Hippocampal formation (tissue), 2 donors: ENCODE measurements at regions not wholly inside any gene's neighbourhood (a gene's known extent, or its start where the extent isn't known, plus 50 kb on each side); places are given as distances from the start of the nearest gene placed in this dataset.

Source experiments
- DNase-seq, 2 donors: peaks; one replicate each; lab custom pipeline; 2025; lab: John Stamatoyannopoulos, UW

DNA sequence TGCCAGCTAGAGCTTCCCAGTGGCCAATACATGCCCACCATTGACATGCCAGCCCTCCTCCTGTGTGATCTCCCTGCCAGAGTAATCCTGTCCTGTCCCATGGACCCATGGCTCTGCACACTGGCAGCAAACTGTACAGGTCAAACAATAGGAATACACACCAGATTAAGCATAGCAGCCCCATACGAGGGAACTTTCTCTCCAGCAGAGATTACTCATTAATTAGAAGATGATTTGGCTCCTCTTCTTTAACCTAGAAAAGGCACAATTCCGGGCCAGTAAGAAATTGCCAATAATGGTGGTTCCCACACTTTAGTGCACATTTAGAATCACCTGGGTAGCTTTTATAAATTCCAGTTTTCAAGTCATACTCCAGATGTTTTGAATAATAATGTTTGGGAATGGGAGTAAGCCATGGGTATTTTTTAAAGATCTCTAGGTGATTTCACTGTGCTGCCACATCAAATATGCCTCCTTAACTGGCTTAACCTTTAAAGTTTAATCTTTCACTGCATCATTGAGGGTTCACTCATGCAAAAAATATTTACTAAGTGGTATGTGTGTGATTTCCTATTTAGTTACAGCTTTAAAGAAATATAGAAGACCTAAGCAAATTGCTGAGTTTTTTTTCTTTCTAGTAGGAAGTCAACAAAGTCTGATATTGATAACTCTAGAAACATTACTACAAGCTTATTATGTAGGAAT, 277.6 kb upstream of the NWD2 start:
- no peak for DNase-seq

DNA sequence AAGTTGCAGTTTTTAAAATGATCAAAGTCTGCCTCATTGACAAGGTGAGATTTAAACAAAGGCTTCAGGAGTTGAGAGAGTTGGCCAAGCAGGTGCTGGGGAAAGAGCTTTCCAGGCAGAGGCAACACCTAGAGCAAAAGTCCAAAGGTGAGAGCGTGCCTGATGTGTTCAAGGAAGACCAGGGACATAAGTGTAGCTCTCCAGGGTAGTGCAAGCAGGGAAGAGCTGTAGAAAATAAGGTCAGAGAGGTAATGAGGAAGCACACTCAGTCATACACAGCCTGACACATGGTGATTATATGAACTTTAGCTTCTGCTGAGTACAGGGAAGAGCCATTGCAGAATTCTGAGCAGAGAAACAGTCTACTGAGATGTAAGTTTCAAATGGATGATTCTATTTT, 265.0 kb upstream of the NWD2 start:
- no peak for DNase-seq

DNA sequence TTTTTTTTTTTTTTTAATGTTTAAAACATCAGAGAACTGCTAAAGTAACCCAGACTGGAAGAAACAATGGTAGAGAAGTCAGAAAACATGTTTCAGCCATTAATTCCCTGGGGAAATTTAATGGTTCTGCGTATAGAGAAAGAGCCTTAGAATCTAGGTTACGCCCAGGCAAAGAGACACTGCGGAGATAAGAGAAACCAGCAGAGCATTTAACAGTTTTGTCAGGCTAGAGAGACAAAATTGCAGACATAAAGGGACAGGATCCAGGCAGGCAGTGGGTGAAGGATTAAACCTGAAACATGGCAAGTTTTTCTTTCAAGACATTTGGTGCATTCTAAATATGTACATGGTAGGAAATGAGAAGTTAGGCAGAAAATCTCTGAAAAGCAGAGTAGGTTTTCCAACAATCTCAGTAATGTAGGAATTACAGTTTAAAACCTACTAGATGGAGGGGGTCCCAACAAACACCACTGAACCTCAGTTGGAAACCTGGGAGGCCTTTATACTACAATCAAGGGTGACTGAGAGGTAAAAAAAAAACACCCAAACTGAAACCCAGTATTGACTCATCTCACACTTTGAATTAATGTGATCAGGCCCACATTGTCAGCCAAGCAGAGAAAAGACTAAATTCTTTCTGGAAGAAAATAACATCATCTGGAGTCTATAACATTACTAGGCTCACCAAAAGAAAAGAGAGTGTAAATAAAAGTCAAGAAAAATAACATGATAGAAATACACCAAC, 254.2 kb upstream of the NWD2 start:
- DNase-seq = peak in 1 of 2 donors; percentile 7

DNA sequence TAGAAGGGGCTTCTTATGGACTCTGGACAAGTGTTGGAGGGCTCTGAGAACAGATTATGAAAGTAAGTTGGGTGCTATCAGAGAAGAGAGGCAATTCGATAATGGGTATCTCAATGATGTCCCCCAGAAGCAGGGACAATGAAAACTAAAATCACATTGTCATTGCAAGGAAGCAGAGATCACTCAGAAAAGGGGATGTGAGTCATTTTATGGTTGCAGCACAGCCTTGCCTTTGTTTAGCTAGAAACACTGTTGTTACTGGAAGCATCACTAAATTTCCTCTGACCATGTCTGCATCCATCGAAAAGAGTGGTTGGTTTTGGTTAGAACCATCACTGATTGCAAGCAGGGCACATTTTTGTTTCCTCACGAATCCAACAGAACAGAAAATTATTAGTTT, 246.8 kb upstream of the NWD2 start:
- no peak for DNase-seq

DNA sequence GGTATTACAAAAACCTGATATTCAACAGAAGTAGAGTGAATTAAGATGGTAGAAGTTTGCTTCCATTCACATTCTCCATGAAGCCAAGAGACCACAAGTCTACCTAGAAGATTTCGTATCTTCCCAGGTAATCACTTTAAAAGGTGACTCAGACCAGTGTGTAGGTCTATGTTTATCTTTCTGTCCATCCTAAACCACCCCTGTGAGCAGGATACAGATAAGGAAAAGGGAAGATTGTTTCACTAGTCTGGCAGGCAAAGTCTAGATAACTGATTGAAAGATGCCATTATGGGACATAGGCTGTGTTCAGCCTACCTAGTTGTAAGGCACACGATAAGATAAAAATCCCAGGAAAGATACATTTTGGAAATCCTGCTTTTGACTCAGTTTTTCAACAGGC, 244.3 kb upstream of the NWD2 start:
- DNase-seq = no peak

DNA sequence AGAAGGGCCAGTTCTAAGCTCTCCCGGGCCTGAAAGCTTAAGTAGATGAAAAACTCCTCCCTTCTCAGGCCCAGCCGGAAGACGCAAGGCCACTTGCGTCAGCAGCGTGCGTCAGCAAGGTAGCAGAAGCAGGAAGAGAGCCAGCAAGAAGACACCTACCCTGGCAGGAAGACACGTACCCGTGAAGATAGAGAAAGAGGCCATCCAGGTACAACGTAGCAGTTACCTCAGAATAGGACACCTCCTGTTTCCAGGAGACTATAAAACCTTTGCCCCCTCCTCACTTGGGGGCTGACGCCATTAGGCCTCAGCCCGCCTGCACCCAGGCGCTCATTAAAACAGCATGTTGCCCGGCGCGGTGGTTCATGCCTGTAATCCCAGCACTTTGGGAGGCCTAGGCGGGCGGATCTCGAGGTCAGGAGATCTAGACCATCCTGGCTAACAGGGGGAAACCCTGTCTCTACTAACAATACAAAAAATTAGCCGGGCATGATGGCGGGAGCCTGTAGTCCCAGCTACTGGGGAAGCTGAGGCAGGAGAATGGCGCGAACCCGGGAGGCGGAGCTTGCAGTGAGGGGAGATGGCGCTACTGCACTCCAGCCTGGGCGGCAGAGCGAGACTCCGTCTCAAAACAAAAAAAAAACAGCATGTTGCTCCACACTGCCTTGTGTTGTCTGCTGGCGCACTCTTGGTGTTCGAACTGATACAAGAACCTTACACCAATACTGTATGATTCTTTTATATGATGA, 242.7 kb upstream of the NWD2 start:
- no peak for DNase-seq

DNA sequence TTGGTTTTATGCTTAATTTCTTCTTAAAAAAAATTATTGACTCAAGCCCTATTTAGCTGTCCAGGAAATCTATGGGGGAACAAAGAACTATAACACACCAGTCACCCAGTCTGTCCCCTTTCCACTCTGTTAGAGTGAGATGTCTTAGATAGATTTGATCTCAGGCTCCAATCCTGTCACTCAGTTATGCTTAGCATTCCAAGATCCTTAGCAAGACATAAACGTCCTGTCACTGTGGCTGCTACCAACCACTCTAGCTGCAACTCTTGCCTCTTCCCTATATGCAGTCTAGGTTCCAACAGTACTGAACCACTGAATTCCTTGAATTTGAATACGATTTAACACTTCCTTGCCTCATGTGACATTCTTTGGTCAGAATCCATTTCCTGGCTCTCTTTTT, 241.9 kb upstream of the NWD2 start:
- DNase-seq = no peak

DNA sequence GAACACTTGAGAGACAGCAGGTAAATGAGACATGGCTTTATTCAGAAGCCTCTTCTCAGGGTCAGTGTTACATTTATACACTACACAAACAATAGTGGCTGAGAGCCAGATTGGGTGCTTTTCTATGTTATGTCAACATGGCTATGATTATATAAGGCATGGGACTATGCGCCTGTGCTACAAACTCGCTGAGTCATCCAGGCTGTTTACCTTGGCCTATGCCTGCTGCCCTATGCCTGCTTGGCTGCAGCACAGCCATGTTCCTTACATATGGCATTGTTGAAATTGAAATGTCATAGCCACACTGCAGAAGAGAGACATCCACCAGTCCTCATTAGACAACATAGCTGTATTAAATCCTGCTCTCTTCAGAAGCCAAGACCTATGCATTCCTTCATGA, 236.3 kb upstream of the NWD2 start:
- DNase-seq = no peak

DNA sequence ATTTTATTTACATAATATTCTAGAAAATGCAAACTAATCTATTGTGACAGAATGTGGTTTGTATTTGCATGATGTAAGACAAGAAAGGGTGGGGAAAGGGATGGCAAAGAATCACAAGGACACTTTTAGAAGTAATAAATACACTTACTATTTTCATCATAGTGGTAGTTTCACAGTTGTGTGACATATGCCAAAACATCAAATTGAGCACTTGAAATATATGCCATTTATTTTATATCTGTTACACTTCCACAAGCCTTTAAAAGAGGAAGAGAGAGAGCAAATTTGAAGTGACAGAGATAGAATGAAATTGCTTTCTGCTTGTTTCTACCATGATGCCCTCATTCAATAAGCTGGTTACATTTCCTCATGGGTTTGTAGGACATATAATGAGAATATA, 230.0 kb upstream of the NWD2 start:
- DNase-seq = no peak

DNA sequence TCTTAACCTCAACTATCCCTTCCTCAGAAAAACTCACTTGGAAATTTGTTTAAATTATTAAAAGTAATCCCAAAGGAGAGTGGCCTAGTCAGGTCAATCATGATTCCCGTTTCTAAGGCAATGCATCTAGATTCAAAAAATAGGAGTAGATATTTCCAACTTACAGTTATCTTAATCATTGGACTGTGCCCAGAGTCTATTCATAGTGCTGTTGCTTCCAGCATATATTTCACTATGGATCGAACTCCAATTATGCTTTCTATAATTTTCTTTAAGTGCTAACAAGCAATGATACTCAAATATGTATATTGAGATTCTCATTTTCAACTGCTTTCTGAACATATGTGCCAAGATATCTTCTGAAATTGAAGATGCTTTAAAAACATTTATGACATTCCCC, 229.2 kb upstream of the NWD2 start:
- no peak for DNase-seq

DNA sequence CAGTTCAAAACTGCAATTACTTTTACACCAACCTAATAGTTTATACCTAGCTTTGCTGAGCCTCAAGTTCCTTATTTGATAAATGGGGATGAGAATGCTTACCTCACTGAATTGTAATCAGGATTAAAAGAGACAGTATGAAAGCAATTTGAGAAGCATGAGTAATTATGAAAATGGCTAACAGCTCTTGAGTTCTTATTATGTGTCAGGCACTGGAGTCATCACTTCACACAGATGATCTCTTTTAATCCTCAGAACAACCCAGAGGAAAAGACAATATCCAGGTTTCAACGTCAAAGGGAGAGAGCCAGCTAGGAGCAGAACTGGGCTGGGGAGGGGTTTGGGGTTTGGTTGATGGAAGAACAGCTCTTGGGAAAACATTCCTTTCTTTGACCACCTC, 221.0 kb upstream of the NWD2 start:
- no peak for DNase-seq

DNA sequence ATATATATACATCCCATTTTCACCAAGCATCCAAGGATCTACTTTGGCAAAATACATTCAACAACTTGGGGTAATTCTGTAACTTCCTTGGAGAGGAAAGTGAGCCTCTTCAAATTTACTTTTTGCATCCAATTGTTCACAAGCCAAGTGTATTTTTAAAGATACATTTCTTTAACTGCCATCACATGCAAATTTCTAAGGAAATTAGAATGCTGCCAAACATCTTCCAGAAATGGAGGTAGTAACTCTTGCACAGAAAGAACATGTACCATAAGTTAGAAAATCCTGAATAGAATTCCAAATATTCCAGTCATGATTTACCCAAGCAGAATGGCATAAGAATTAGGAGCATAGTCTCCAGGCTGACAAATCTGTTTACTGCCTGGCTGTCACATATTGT, 220.5 kb upstream of the NWD2 start:
- DNase-seq = no peak

DNA sequence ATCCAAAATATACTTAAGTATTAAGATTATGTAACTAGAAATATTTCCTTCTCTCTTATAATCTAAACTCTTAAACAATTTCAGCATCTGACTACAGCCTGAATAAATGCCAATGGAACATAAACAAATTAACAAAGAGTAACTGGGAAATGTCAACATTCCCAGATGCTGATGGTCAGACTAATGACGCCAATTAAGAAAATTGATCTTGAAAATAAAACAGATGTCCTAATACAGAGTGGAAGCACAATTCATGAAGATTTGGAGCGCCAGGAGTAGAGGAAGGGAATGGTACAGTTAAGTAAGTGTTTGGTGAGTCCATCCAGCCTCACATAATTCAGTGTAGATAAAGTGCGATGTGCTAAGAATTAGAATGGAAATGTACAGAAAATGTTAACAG, 203.7 kb upstream of the NWD2 start:
- DNase-seq = no peak

DNA sequence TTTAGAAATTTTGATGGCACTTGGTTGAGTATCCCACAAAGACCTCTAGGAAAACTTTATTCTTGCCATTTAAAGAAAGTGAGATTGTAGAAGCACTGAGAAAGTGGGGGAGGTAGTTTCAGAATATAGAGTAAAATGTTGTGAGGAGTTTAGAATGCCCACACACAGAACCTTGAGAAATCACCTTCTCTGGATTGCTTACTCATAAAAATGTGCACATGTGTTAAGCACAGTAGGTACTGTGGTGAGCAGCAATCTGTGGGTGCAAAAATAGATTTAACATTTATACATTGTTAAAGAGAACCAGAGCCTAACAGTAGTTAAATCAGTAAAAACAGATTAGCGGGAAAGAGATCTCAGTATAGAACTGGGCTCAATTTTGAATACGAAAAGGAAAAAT, 201.2 kb upstream of the NWD2 start:
- DNase-seq = no peak

DNA sequence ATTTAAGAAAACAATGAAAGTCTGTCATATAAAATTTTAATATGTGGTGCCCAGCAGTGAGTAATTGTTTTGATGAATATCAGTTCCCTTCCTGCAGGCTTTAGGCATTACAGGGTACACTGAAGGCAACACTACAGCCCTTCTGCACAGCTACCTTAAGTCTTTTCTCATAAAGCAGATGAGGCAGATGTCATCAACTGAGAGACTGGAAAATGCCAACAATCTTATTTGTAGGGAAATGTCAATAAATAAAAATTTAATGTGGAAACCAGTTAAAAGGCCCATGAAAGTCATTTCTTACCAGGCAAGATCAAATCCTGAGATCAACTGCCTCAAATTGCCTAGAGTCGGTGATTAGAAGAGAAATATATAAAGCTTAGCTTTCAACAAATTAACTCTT, 193.4 kb upstream of the NWD2 start:
- no peak for DNase-seq

DNA sequence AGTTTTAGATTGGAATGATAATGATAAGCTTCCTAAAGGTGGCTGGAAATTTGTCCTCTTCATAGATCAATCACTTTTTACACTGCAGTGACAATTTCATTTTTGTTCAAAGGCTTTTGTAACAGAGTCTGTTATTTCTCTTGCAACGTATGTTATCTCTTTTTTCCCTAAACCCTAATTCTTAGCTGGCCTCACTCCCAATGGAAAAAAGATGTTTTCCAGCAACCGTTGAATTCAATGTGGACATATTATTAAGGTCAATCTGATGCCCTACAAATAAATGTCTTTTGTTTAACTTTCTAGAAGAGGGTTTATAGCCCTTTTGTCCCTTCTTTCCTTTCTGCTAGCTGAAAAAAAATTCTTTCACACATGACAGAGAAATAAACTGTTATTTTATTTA, 192.7 kb upstream of the NWD2 start:
- no peak for DNase-seq

DNA sequence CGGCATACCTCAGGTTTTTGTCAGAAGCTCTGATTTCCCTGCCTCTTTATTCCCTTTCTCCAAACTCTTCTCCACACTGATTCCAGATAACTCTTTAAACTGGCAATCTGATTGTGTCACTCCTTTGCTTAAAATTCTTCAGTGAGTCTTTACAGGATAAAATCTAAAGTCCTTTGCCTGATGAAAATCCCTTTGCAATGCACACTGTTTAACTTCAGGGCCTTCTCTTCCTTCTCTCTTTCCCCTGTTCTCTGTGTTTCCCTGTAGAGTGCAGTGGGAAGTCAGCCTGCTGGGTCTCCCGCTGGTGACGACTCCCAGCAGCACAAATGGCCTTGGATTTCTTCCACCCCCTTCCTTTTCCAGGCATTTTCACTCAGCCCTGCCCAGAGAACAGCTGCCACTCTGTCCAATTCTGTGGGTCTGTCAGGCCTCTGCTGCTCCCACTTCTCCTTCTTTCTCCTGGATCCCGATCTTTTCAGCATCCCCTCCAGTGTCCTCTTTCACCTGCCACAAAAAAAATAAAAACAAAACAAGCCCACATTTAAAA, 189.9 kb upstream of the NWD2 start:
- DNase-seq = no peak

DNA sequence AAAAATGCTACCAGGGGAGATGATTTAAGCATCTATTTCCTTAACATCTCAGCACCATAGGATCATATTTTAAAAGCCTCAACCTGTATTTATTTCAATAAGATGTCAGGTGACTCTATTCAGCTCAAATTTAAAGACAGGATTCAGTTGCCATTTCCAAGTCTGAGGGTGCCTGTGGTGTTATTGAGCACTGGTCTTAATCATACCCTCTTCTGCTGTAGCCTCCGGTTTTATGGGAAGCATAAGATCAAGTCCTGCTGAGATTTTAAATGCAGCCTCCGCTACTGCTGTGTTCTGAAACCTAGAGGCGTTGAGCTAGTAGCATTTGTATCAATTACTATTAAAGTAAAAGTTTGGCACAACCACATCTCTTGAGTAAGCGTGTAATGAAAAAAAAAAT, 185.7 kb upstream of the NWD2 start:
- DNase-seq = no peak

DNA sequence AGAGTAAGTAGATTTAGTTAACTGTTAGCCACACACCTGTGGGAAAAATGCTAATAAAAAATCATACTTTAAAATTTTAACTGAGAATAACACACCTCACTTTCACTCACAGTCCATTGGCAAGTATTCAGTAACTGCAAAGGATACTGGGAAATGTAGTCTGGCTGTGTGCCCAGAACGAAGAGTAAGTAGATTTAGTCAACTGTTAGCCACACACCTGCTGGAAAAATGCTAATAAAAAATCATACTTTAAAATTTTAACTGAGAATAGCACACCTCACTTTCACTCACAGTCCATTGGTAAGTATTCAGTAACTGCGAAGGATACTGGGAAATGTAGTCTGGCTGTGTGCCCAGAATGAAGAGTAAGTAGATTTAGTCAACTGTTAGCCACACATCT, 178.4 kb upstream of the NWD2 start:
- DNase-seq = no peak

DNA sequence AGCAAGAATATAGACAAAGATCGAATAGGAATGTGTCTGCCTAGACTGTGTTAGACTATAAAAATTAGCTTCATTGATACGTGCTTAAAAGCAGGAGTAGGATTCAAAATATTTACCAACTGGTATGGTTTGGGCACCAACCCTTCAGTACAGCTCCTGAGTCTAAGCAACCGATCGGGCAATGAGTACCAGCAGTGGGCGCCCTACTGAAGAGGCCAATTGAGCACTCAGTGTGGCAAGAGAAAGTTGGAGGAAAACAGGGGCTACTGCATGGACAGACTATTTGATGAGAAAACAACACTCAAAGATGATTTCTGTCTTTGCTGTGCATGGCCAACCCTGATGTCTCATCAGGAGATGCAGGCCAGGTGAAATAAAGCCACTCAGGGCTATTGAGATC, 176.0 kb upstream of the NWD2 start:
- DNase-seq = no peak

DNA sequence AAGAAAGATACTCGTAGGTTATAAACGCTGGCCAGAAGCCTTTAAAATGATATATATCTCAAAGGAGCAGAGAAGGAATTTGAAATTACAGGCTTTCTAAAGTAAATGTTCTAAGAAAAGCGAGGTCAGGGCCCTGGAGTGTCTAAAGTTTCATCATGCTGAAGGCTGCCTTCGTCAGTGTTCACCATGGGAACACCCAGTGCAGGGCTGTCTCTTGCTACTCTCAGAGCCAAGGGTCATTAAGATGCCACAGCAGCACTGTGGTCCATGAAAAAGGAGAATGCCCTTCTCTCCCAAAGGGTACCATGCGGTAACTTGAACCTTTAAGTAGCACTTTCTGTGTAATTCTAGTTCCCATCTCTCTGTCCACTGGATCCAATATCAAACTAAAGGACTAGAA, 174.5 kb upstream of the NWD2 start:
- DNase-seq = no peak

DNA sequence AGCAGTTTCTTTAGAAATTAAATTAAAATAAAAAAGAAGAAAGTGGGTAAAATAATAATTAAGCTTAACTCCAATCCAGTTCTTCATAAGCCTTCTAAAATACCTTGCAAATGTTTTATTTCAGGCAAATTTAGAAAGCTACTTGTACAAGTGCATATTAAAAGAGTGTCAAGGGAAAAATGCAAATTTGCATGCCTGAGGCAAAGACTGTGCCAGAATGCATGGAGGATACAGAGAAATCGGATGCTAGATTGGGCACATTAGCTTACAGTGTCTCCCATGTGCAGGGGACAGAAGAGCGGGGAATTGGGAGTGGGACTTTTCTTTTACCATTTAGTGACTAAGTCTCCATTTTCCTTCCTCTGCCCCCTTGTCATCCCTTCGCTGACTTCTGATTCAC, 173.0 kb upstream of the NWD2 start:
- DNase-seq = no peak
